ENCODE measurements at regions not wholly inside any gene's neighbourhood (a gene's known extent, or its start where the extent isn't known, plus 50 kb on each side); places are given as distances from the start of the nearest gene placed in this dataset.

GRCh38 chr9:79969393-79970145, 397.8 kb downstream of the TLE4 start:
- TF ChIP-seq TBL1XR1 (IDR thresholded peaks at IDR 0.05; ENCODE audit: low read depth, low read length) (no peak), JUND (IDR thresholded peaks at IDR 0.05; ENCODE audit: low read depth, low read length) (no peak), SP1 (IDR thresholded peaks at IDR 0.05; ENCODE audit: low read depth, low read length) (no peak), CTCF (IDR thresholded peaks at IDR 0.05 in 2 of 3, conservative IDR thresholded peaks at IDR 0.05 in 1 of 3; ENCODE audit: control insufficient read depth in 2 of 3, extremely low read depth in 1 of 3, insufficient read depth in 1 of 3, low read depth in 3 of 3, low read length in 3 of 3) (no peak), ZNF24 (IDR thresholded peaks at IDR 0.05) (no peak)

All from GM12878 (cell line).